Large intestine (tissue), 3 donors: ENCODE measurements at regions not wholly inside any gene's neighbourhood (a gene's known extent, or its start where the extent isn't known, plus 50 kb on each side); places are given as distances from the start of the nearest gene placed in this dataset.

Experiments used
- DNase-seq, 2 donors: peaks; one replicate each; pipeline versions ENCODE4 v3.0.0 to v3.0.0-alpha.2; 2013
- H3K27ac ChIP-seq: one replicate; pipeline ENCODE4 v1.5.1; 2013; ENCODE audit warnings: low read length
- H3K27me3 ChIP-seq: 2 replicates; pipeline ENCODE4 v1.6.1; 2013; ENCODE audit warnings: low read length; ENCODE audit not compliant: control insufficient read depth, insufficient read depth
- H3K36me3 ChIP-seq: 2 replicates; pipeline ENCODE4 v1.6.1; 2013; ENCODE audit warnings: low read length; ENCODE audit not compliant: control insufficient read depth, insufficient read depth
- H3K4me1 ChIP-seq: one replicate; pipeline ENCODE4 v1.6.1; 2013; ENCODE audit warnings: low read length; ENCODE audit not compliant: control insufficient read depth, insufficient read depth
- H3K4me3 ChIP-seq: one replicate; pipeline ENCODE4 v1.5.1; 2013; ENCODE audit warnings: low read length
- H3K9me3 ChIP-seq: one replicate; pipeline ENCODE4 v1.6.1; 2013; ENCODE audit warnings: mild to moderate bottlenecking, low read depth, low read length, moderate library complexity; ENCODE audit not compliant: control insufficient read depth
- WGBS: methylation state at CpG from one replicate; pipeline ENCODE4 v1.1.5; 2013; ENCODE audit warnings: low lambda C conversion rate; ENCODE audit not compliant: insufficient coverage; 5-methylcytosine and 5-hydroxymethylcytosine counted together

DNA sequence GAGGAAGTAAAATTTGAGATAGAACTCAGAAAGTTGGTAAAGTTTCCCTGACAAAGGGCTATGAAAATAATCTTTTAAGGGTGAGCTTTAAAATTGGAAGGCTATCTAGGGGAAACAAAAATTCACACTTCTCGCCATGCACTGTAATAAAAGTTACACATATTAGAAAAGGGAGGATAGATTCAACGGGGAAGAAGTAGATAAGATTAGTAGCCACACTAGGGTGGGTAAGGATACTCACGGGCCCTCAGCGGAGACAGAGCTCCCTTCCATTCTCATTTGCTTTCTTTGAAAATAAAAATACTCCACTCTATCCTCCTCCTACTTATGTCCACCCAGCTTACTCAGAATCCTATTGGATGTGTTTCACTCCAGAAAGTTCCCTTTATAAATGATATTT lies 691.3 kb upstream of the NR2F2 start:
- DNase-seq, result no peak
- no peaks in the 10 kb centered on the region for H3K27me3 ChIP-seq
- H3K4me1 ChIP-seq, result no peaks in the 10 kb centered on the region
- 90% methylated on average over 2 of the region's 4 CpGs for WGBS
- no peaks in the 10 kb centered on the region for H3K9me3 ChIP-seq
- no peak overlapping the region for H3K4me3 ChIP-seq
- H3K27ac ChIP-seq, result no peak overlapping the region
- H3K36me3 ChIP-seq, result no peaks in the 10 kb centered on the region

GRCh38 chr15:95644100-95644875 lies 686.2 kb upstream of the NR2F2 start:
- no peak overlapping the region for H3K27ac ChIP-seq
- no peaks in the 10 kb centered on the region for H3K36me3 ChIP-seq
- H3K4me3 ChIP-seq, result no peak overlapping the region
- peaks cover 2% of the 10 kb centered on the region for H3K27me3 ChIP-seq
- DNase-seq, result no peak
- H3K9me3 ChIP-seq, result no peaks in the 10 kb centered on the region
- H3K4me1 ChIP-seq, result no peaks in the 10 kb centered on the region
- 80% methylated on average over 1 of the region's 5 CpGs for WGBS

GRCh38 chr15:95645791-95646338 lies 684.6 kb upstream of the NR2F2 start:
- no peak for DNase-seq
- WGBS, result no CpG with 5 or more reads among the region's 4 CpGs
- Histone ChIP-seq H3K27me3 (peaks cover 2% of the 10 kb centered on the region), H3K4me3 (no peak overlapping the region), H3K27ac (no peak overlapping the region), H3K36me3 (no peaks in the 10 kb centered on the region), H3K4me1 (no peaks in the 10 kb centered on the region), H3K9me3 (no peaks in the 10 kb centered on the region)

GRCh38 chr15:95646484-95647273 lies 683.8 kb upstream of the NR2F2 start:
- H3K4me3 ChIP-seq, result no peak overlapping the region
- H3K9me3 ChIP-seq, result no peaks in the 10 kb centered on the region
- WGBS, result no CpG with 5 or more reads among the region's 8 CpGs
- no peaks in the 10 kb centered on the region for H3K4me1 ChIP-seq
- no peaks in the 10 kb centered on the region for H3K36me3 ChIP-seq
- H3K27me3 ChIP-seq, result peaks cover 2% of the 10 kb centered on the region
- no peak for DNase-seq
- H3K27ac ChIP-seq, result no peak overlapping the region

DNA sequence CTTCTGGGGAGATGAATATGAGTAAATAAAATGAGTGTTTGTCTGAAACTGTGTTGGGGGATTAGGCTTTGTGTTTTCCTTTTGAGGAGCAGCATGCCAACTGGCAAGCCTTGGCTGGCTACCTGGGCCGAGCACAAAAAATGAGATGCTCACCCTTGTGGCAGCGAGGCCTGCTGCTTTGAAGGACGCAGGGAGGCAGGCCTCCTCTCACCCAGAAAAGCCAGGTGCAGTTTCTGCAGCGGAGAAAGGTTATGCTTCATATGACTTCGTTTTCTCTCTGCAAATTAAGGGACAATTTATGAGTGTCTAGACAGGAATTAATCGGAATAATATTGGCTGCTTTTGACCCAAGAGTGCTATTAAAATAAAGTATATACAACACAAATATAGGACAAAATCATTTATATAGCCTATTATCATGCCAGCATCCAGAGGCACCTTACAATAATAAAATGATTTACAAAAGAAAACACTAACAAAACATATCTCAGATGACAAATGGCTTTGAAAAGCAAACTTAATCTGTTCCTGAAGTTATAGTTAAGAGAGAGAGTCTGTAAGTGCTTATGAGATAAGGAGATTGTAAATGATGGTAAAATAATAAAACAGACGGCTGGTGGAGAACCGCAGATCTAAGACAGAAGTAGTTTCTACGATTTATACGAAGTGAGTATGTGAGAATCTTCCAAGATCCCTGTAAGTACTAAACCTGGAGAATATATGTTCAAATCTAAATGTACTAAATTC lies 682.8 kb upstream of the NR2F2 start:
- Histone ChIP-seq H3K27me3 (peaks cover 2% of the 10 kb centered on the region), H3K9me3 (no peaks in the 10 kb centered on the region), H3K4me1 (no peaks in the 10 kb centered on the region), H3K36me3 (no peaks in the 10 kb centered on the region), H3K27ac (no peak overlapping the region), H3K4me3 (no peak overlapping the region)
- no peak for DNase-seq
- 11% methylated on average over 3 of the region's 10 CpGs for WGBS

DNA sequence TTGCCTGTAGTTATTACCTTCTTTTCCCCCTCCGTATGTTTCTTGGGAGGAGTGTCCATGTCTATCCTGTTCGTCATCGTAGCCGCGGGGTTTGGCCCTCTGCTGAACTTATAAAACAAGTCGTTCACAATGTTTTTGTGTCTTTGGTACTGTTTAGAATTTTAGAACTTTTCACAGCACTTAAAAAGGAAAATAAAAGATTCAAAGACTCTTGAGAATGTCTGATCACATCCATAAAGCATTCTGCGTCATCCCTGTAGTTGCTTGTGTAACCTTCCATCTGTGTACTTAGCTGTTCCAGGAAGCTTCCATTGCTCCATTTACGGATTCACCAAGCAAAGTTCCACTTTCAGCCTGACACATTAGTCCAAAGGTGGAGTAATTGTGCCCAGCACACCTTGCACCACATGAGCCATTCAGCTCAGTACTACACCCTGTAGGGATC lies 677.1 kb upstream of the NR2F2 start:
- Histone ChIP-seq H3K4me1 (no peaks in the 10 kb centered on the region), H3K36me3 (no peaks in the 10 kb centered on the region), H3K27me3 (no peaks in the 10 kb centered on the region), H3K27ac (no peak overlapping the region), H3K4me3 (no peak overlapping the region), H3K9me3 (no peaks in the 10 kb centered on the region)
- 100% methylated on average over 1 of the region's 8 CpGs for WGBS
- no peak for DNase-seq

- no peak for DNase-seq
- 100% methylated on average over 1 of the region's 4 CpGs for WGBS
- Histone ChIP-seq H3K27me3 (no peaks in the 10 kb centered on the region), H3K36me3 (no peaks in the 10 kb centered on the region), H3K4me1 (no peaks in the 10 kb centered on the region), H3K27ac (no peak overlapping the region), H3K4me3 (no peak overlapping the region), H3K9me3 (no peaks in the 10 kb centered on the region)
These were observed 675.4 kb upstream of the NR2F2 start for GRCh38 chr15:95655089-95655607.

DNA sequence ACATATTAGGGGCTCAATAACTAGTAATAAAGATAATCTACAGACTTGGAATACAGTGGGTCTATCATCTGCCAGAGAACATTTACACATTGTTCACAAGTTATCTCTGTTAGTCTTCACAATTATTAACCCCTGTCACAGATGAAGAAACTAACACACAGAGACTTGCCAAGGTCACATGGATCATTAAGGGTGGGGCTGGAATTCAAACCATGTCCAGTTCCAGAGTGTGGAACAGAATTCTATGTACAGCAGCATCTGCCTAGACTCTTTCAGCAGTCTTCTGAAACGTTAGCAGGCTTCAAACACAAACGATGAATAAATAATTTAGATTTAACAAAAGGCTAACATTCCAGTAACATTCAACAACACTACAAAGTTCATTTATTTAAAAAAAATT lies 673.9 kb upstream of the NR2F2 start:
- Histone ChIP-seq H3K36me3 (no peaks in the 10 kb centered on the region), H3K27ac (no peak overlapping the region), H3K4me1 (no peaks in the 10 kb centered on the region), H3K9me3 (no peaks in the 10 kb centered on the region), H3K27me3 (no peaks in the 10 kb centered on the region), H3K4me3 (no peak overlapping the region)
- no CpG with 5 or more reads among the region's 2 CpGs for WGBS
- no peak for DNase-seq

DNA sequence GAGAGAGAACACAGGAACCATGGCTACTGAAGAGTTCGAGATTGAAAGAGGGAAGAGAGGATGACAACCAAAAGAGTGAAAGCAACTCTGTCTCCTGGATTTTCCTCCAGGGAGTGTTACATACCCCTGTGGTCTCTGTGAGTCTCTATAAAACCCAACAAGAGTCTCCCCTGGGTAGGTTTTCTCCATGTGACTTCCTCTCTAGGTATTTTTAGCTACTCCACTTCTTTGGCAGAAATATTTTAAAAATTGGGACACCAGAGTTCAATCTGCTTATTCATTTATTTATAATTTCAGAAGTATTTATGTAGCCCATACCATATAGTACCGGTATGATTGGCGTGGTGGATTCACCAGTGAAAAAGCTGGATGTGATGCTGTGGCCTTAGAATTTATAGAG lies 671.7 kb upstream of the NR2F2 start:
- Histone ChIP-seq H3K9me3 (no peaks in the 10 kb centered on the region), H3K36me3 (no peaks in the 10 kb centered on the region), H3K27ac (no peak overlapping the region), H3K27me3 (no peaks in the 10 kb centered on the region), H3K4me3 (no peak overlapping the region), H3K4me1 (no peaks in the 10 kb centered on the region)
- DNase-seq, result no peak
- WGBS, result 100% methylated on average over 1 of the region's 3 CpGs

- no peak overlapping the region for H3K4me3 ChIP-seq
- H3K27ac ChIP-seq, result no peak overlapping the region
- no peaks in the 10 kb centered on the region for H3K4me1 ChIP-seq
- no peak for DNase-seq
- no peaks in the 10 kb centered on the region for H3K9me3 ChIP-seq
- 83% methylated on average over 1 of the region's 11 CpGs for WGBS
- no peaks in the 10 kb centered on the region for H3K36me3 ChIP-seq
- no peaks in the 10 kb centered on the region for H3K27me3 ChIP-seq
These were observed 670.8 kb upstream of the NR2F2 start for GRCh38 chr15:95659656-95660055.
